ENCODE measurements at regions not wholly inside any gene's neighbourhood (a gene's known extent, or its start where the extent isn't known, plus 50 kb on each side); places are given as distances from the start of the nearest gene placed in this dataset.

- peak; percentile 50 for DNase-seq
- no peak overlapping the region for H3K27ac ChIP-seq
- TF ChIP-seq EP300 (IDR thresholded peaks at IDR 0.05) (no peak), POLR2A (IDR thresholded peaks at IDR 0.05) (no peak), POLR2AphosphoS5 (IDR thresholded peaks at IDR 0.05) (no peak), CTCF (IDR thresholded peaks at IDR 0.05) (no peak)
- no peak overlapping the region for H3K4me3 ChIP-seq
- intact Hi-C loops (cut with DNase I) = no loop called here
- H3K27me3 ChIP-seq = no peaks in the 10 kb centered on the region
- H3K9me3 ChIP-seq = no peaks in the 10 kb centered on the region
- H3K4me1 ChIP-seq = no peaks in the 10 kb centered on the region
- no peaks in the 10 kb centered on the region for H3K36me3 ChIP-seq
- WGBS, 2 donors = 87 to 93% methylated on average over 38 of the region's 38 CpGs
Observed at GRCh38 chr6:169971081-169971861, 219.8 kb downstream of the ERMARD start.

- no peaks in the 10 kb centered on the region for H3K36me3 ChIP-seq
- no peak overlapping the region for H3K4me3 ChIP-seq
- WGBS, 2 donors = 50 to 83% methylated on average over 19 of the region's 19 CpGs
- TF ChIP-seq POLR2A (IDR thresholded peaks at IDR 0.05) (no peak), POLR2AphosphoS5 (IDR thresholded peaks at IDR 0.05) (no peak), CTCF (IDR thresholded peaks at IDR 0.05) (no peak), EP300 (IDR thresholded peaks at IDR 0.05) (no peak)
- H3K27ac ChIP-seq = no peak overlapping the region
- no peaks in the 10 kb centered on the region for H3K9me3 ChIP-seq
- intact Hi-C loops (cut with DNase I) = no loop called here
- peak; percentile 55 for DNase-seq
- H3K27me3 ChIP-seq = no peaks in the 10 kb centered on the region
- H3K4me1 ChIP-seq = no peaks in the 10 kb centered on the region
Observed at GRCh38 chr6:169970306-169970988, 219.0 kb downstream of the ERMARD start.

- H3K9me3 ChIP-seq = no peaks in the 10 kb centered on the region
- WGBS, 2 donors = 89 to 92% methylated on average over 19 of the region's 19 CpGs
- DNase-seq = peak; percentile 46
- TF ChIP-seq EP300 (IDR thresholded peaks at IDR 0.05) = no peak
- TF ChIP-seq POLR2AphosphoS5 (IDR thresholded peaks at IDR 0.05) = no peak
- H3K4me3 ChIP-seq = no peak overlapping the region
- H3K27me3 ChIP-seq = no peaks in the 10 kb centered on the region
- no peaks in the 10 kb centered on the region for H3K36me3 ChIP-seq
- no peaks in the 10 kb centered on the region for H3K4me1 ChIP-seq
- no peak overlapping the region for H3K27ac ChIP-seq
- intact Hi-C loops (cut with DNase I) = no loop called here
Observed at GRCh38 chr6:169969372-169970099, 218.1 kb downstream of the ERMARD start.

GRCh38 chr6:169968541-169969270 is 217.3 kb downstream of the ERMARD start:
- DNase-seq = no peak
- intact Hi-C loops (cut with DNase I) = no loop called here
- Histone ChIP-seq H3K27ac (no peak overlapping the region), H3K9me3 (no peaks in the 10 kb centered on the region), H3K4me1 (no peaks in the 10 kb centered on the region), H3K36me3 (no peaks in the 10 kb centered on the region), H3K4me3 (no peak overlapping the region), H3K27me3 (no peaks in the 10 kb centered on the region)
- 73 to 79% methylated on average over 15 of the region's 15 CpGs for WGBS, 2 donors
- TF ChIP-seq POLR2A (IDR thresholded peaks at IDR 0.05) (no peak), POLR2AphosphoS5 (IDR thresholded peaks at IDR 0.05) (no peak), EP300 (IDR thresholded peaks at IDR 0.05) (no peak), CTCF (IDR thresholded peaks at IDR 0.05) (no peak)
